ENCODE measurements at regions not wholly inside any gene's neighbourhood (a gene's known extent, or its start where the extent isn't known, plus 50 kb on each side); places are given as distances from the start of the nearest gene placed in this dataset.

GRCh38 chr20:16104783-16105182 lies 468.5 kb downstream of the KIF16B start:
- in situ Hi-C loops (cut with HindIII; ENCODE audit: low pct_ligation_motif_present, low sequenced_read_pairs): no loop called here
- H3K36me3 ChIP-seq (replicated peaks): no peaks in the 10 kb centered on the region
- no peak for DNase-seq
- H3K4me3 ChIP-seq (ENCODE audit: low read depth, low read length): no peak overlapping the region
- TF ChIP-seq CTCF (IDR thresholded peaks at IDR 0.05; ENCODE audit: low read depth, low read length, missing control alignments): no peak
- no peaks in the 10 kb centered on the region for H3K27me3 ChIP-seq (replicated peaks)
- H3K27ac ChIP-seq: no peak overlapping the region
